ENCODE measurements at regions not wholly inside any gene's neighbourhood (a gene's known extent, or its start where the extent isn't known, plus 50 kb on each side); places are given as distances from the start of the nearest gene placed in this dataset.

GRCh38 chr15:62742409-62743171 lies 300.0 kb upstream of the TPM1 start:
- peak; percentile 55 to 83 (median 74) for ATAC-seq
- H3K4me3 ChIP-seq: no peak overlapping the region
- intact Hi-C loops (cut with DNase I): loop anchor here in 3 of 10 donors (2.0 to 5.0 kb wide), 2 partner anchors 350 to 352 kb away; partner anchors contain the start of gene TLN2 (in 3 of the 3)
- peak overlapping the region in 7 of 12 donors; percentile 2 to 57 (median 30) for H3K27ac ChIP-seq
- DNase-seq: peak in 4 of 5 donors; percentile 40 to 51 (median 50)
- peaks cover 0 to 19% (median 12%) of the 10 kb centered on the region in 12 donors for H3K4me1 ChIP-seq
- peaks cover 0 to 48% (median 34%) of the 10 kb centered on the region in 9 donors for H3K36me3 ChIP-seq
- H3K9me3 ChIP-seq: no peaks in the 10 kb centered on the region
- no peaks in the 10 kb centered on the region for H3K27me3 ChIP-seq
- WGBS, 4 donors: 32 to 38% (median 34%) methylated on average over 8 of the region's 8 CpGs
- TF ChIP-seq CTCF (IDR thresholded peaks at IDR 0.05) (peak; percentile 65 to 89 (median 80)), POLR2A (IDR thresholded peaks at IDR 0.05) (no peak)

- H3K27me3 ChIP-seq: no peaks in the 10 kb centered on the region
- H3K27ac ChIP-seq: no peak overlapping the region
- DNase-seq: no peak
- no peak for TF ChIP-seq CTCF (IDR thresholded peaks at IDR 0.05)
- TF ChIP-seq POLR2A (IDR thresholded peaks at IDR 0.05): no peak
- no peaks in the 10 kb centered on the region for H3K9me3 ChIP-seq
- intact Hi-C loops (cut with DNase I): no loop called here
- no peak overlapping the region for H3K4me3 ChIP-seq
- 89 to 91% (median 90%) methylated on average over 8 of the region's 8 CpGs for WGBS, 4 donors
- H3K36me3 ChIP-seq: peaks cover 0 to 29% (median 11%) of the 10 kb centered on the region in 9 donors
- ATAC-seq: no peak
- H3K4me1 ChIP-seq: peaks cover 0 to 15% (median 11%) of the 10 kb centered on the region in 12 donors
Observed at GRCh38 chr15:62745621-62746225, 296.8 kb upstream of the TPM1 start.

- 86 to 93% (median 89%) methylated on average over 5 of the region's 5 CpGs for WGBS, 4 donors
- ATAC-seq: no peak
- peaks cover 0 to 41% (median 22%) of the 10 kb centered on the region in 9 donors for H3K36me3 ChIP-seq
- DNase-seq: no peak
- TF ChIP-seq CTCF (IDR thresholded peaks at IDR 0.05) (no peak), POLR2A (IDR thresholded peaks at IDR 0.05) (no peak)
- no peak overlapping the region for H3K4me3 ChIP-seq
- no peaks in the 10 kb centered on the region for H3K27me3 ChIP-seq
- intact Hi-C loops (cut with DNase I): no loop called here
- no peak overlapping the region for H3K27ac ChIP-seq
- H3K9me3 ChIP-seq: no peaks in the 10 kb centered on the region
- peaks cover 0 to 4% (median 0%) of the 10 kb centered on the region in 12 donors for H3K4me1 ChIP-seq
Observed at GRCh38 chr15:62748196-62748595, 294.4 kb upstream of the TPM1 start.

Measured in heart left ventricle (tissue), 16 donors.